ENCODE measurements at regions not wholly inside any gene's neighbourhood (a gene's known extent, or its start where the extent isn't known, plus 50 kb on each side); places are given as distances from the start of the nearest gene placed in this dataset.

GRCh38 chr12:127260531-127260930 lies 1006.4 kb upstream of the TMEM132C start:
- TF ChIP-seq TEAD4 (IDR thresholded peaks at IDR 0.05) (no peak), TCF12 (IDR thresholded peaks at IDR 0.05; ENCODE audit: low read depth) (no peak), TAF1 (IDR thresholded peaks at IDR 0.05; ENCODE audit: low read depth) (no peak)

- TF ChIP-seq TAF1 (IDR thresholded peaks at IDR 0.05; ENCODE audit: low read depth) (no peak), TEAD4 (IDR thresholded peaks at IDR 0.05) (no peak), EGR1 (IDR thresholded peaks at IDR 0.05) (no peak), ZBTB7A (IDR thresholded peaks at IDR 0.05; ENCODE audit: low read depth) (no peak), CREB1 (IDR thresholded peaks at IDR 0.05; ENCODE audit: low read depth) (no peak), USF1 (IDR thresholded peaks at IDR 0.05) (no peak), MAX (IDR thresholded peaks at IDR 0.05) (no peak), CEBPB (IDR thresholded peaks at IDR 0.05) (no peak), FOXM1 (IDR thresholded peaks at IDR 0.05; ENCODE audit: borderline replicate concordance, low read depth) (no peak), REST (IDR thresholded peaks at IDR 0.05; ENCODE audit: low read depth) (no peak), YY1 (IDR thresholded peaks at IDR 0.05; ENCODE audit: low read depth) (no peak), TCF12 (IDR thresholded peaks at IDR 0.05; ENCODE audit: low read depth) (no peak), RAD21 (IDR thresholded peaks at IDR 0.05; ENCODE audit: low read depth) (no peak)
These were observed 1006.0 kb upstream of the TMEM132C start for GRCh38 chr12:127260999-127261398.

- TF ChIP-seq YY1 (IDR thresholded peaks at IDR 0.05; ENCODE audit: low read depth) (no peak), NFIC (IDR thresholded peaks at IDR 0.05) (no peak), RAD21 (IDR thresholded peaks at IDR 0.05; ENCODE audit: low read depth) (no peak), REST (IDR thresholded peaks at IDR 0.05; ENCODE audit: low read depth) (no peak), TEAD4 (IDR thresholded peaks at IDR 0.05) (no peak), TAF1 (IDR thresholded peaks at IDR 0.05; ENCODE audit: low read depth) (no peak), CEBPB (IDR thresholded peaks at IDR 0.05) (no peak), EP300 (IDR thresholded peaks at IDR 0.05; ENCODE audit: borderline replicate concordance) (no peak), MAX (IDR thresholded peaks at IDR 0.05) (no peak), USF1 (IDR thresholded peaks at IDR 0.05) (no peak), ZBTB7A (IDR thresholded peaks at IDR 0.05; ENCODE audit: low read depth) (no peak), EGR1 (IDR thresholded peaks at IDR 0.05) (no peak), CREB1 (IDR thresholded peaks at IDR 0.05; ENCODE audit: low read depth) (no peak), FOXM1 (IDR thresholded peaks at IDR 0.05; ENCODE audit: borderline replicate concordance, low read depth) (no peak), TCF12 (IDR thresholded peaks at IDR 0.05; ENCODE audit: low read depth) (no peak)
These were observed 1004.4 kb upstream of the TMEM132C start for GRCh38 chr12:127262615-127263014.

GRCh38 chr12:127263621-127264020 lies 1003.3 kb upstream of the TMEM132C start:
- TF ChIP-seq MAX (IDR thresholded peaks at IDR 0.05) (no peak), USF1 (IDR thresholded peaks at IDR 0.05) (no peak), NFIC (IDR thresholded peaks at IDR 0.05) (no peak), EP300 (IDR thresholded peaks at IDR 0.05; ENCODE audit: borderline replicate concordance) (no peak)

- no peak for TF ChIP-seq ZBTB7A (IDR thresholded peaks at IDR 0.05; ENCODE audit: low read depth)
These were observed 999.8 kb upstream of the TMEM132C start for GRCh38 chr12:127267128-127267527.

GRCh38 chr12:127268213-127268612 lies 998.8 kb upstream of the TMEM132C start:
- TF ChIP-seq YY1 (IDR thresholded peaks at IDR 0.05; ENCODE audit: low read depth) (no peak), USF1 (IDR thresholded peaks at IDR 0.05) (no peak), TAF1 (IDR thresholded peaks at IDR 0.05; ENCODE audit: low read depth) (no peak), RAD21 (IDR thresholded peaks at IDR 0.05; ENCODE audit: low read depth) (no peak), ZBTB7A (IDR thresholded peaks at IDR 0.05; ENCODE audit: low read depth) (no peak), REST (IDR thresholded peaks at IDR 0.05; ENCODE audit: low read depth) (no peak), FOXM1 (IDR thresholded peaks at IDR 0.05; ENCODE audit: borderline replicate concordance, low read depth) (no peak), TEAD4 (IDR thresholded peaks at IDR 0.05) (no peak)
